HepG2 (cell line): ENCODE measurements at regions not wholly inside any gene's neighbourhood (a gene's known extent, or its start where the extent isn't known, plus 50 kb on each side); places are given as distances from the start of the nearest gene placed in this dataset.
A peak's percentile ranks its signal among the peaks of the same experiment; 100 is the strongest.

Experiments used
- ATAC-seq: fragments of 200-7000 bp; cut with Tn5 transposase; 3 replicates; pipeline ENCODE4 v1.9.1; 2020; ENCODE audit warnings: mild to moderate bottlenecking, moderate library complexity
- BruUV-seq: library from RNA; stranded (reverse); fragments of 400-500 nt; replicated peaks from 2 replicates; lab custom pipeline; 2021; lab: Mats Ljungman, UMichigan
- CTCF ChIA-PET: fragments of 300-600 bp; formaldehyde crosslinking; extraction: SDS; loops from one replicate; lab custom pipeline; 2021; ENCODE audit warnings: low total read pairs, inconsistent platforms, low intra/inter-chr PET ratio; lab: Yijun Ruan, JAX
- POLR2A ChIA-PET: fragments of 350-600 bp; sonication (Branson Sonifier 250); formaldehyde crosslinking; loops from one replicate; lab custom pipeline; 2020; ENCODE audit warnings: antibody characterized with exemption, inconsistent platforms; lab: Yijun Ruan, JAX
- DNase-seq: peaks from one replicate; pipeline ENCODE4 v3.0.0-alpha.2; 2015; ENCODE audit warnings: low spot score
- FAIRE-seq: peaks from 3 replicates; lab custom pipeline; 2011; peaks lifted over from hg19 to GRCh38; lab: Jason Lieb, UNC
- H2AFZ ChIP-seq: one replicate; pipeline ENCODE4 v1.6.1; 2011; ENCODE audit warnings: low read length, inconsistent platforms
- H3K27ac ChIP-seq: fragments of 300-600 bp; 3 replicates; pipeline ENCODE4 v1.8.0; 2011; ENCODE audit warnings: mixed run types, mild to moderate bottlenecking, mixed read lengths, low read length, inconsistent platforms; ENCODE audit not compliant: insufficient read depth; ENCODE audit errors: extremely low read length
- H3K27me3 ChIP-seq, 2 experiments: fragments of 200-600 bp in 1 of 2; 2 replicates in 1 of 2; 3 replicates in 1 of 2; pipeline versions ENCODE4 v1.6.0 to v1.8.0; 2011; ENCODE audit warnings: low read length in 2 of 2, mild to moderate bottlenecking in 2 of 2, moderate library complexity in 2 of 2, inconsistent platforms in 1 of 2; ENCODE audit not compliant: insufficient read depth in 2 of 2, control insufficient read depth in 1 of 2
- H3K36me3 ChIP-seq, 2 experiments: fragments of 200-600 bp in 1 of 2; replicated peaks in 1 of 2; 2 replicates in 1 of 2; 3 replicates in 1 of 2; pipeline versions ENCODE4 v1.5.1 to v1.8.0; 2011; ENCODE audit warnings: low read length in 2 of 2, inconsistent platforms in 1 of 2; ENCODE audit not compliant: insufficient read depth in 2 of 2, control insufficient read depth in 1 of 2
- H3K4me1 ChIP-seq: 2 replicates; pipeline ENCODE4 v1.5.1; 2012; ENCODE audit warnings: low read length, inconsistent platforms; ENCODE audit not compliant: insufficient read depth
- H3K4me2 ChIP-seq: 2 replicates; pipeline ENCODE4 v1.6.0; 2011; ENCODE audit warnings: low read depth, low read length, inconsistent platforms
- H3K4me3 ChIP-seq, 3 experiments: fragments of 200-600 bp in 1 of 3; sonication (generic), shearing (Covaris generic) in 1 of 3; replicated peaks in 1 of 3; 2 replicates each; pipeline ENCODE4 v1.5.1; 2011 to 2016; ENCODE audit warnings: low read length in 3 of 3, inconsistent platforms in 2 of 3, low read depth in 2 of 3, mild to moderate bottlenecking in 2 of 3, control low read depth in 1 of 3, mixed read lengths in 1 of 3; ENCODE audit not compliant: insufficient read depth in 1 of 3
- H3K79me2 ChIP-seq: one replicate; pipeline ENCODE4 v1.6.1; 2011; ENCODE audit warnings: low read length, inconsistent platforms; ENCODE audit not compliant: insufficient read depth
- H3K9ac ChIP-seq: 2 replicates; pipeline ENCODE4 v1.6.0; 2011; ENCODE audit warnings: mild to moderate bottlenecking, low read depth, low read length, inconsistent platforms; ENCODE audit not compliant: insufficient read depth
- H3K9me3 ChIP-seq: 2 replicates; pipeline ENCODE4 v1.5.1; 2012; ENCODE audit warnings: mild to moderate bottlenecking, low read length
- H4K20me1 ChIP-seq: 2 replicates; pipeline ENCODE4 v1.6.0; 2011; ENCODE audit warnings: inconsistent platforms, mild to moderate bottlenecking, low read length, moderate library complexity; ENCODE audit not compliant: insufficient read depth
- EZH2 ChIP-seq: conservative IDR thresholded peaks from 2 replicates; pipeline ENCODE4 v1.6.1; 2012; ENCODE audit warnings: mild to moderate bottlenecking, low read depth, low read length, moderate library complexity
- FOXP1 ChIP-seq, 2 experiments: fragments of 450-650 bp in 1 of 2; IDR thresholded peaks; 2 replicates each; pipeline ENCODE4 v1.6.1; 2017 to 2018; ENCODE audit warnings: antibody characterized with exemption in 1 of 2
- HOXA3 ChIP-seq: sonication (generic); formaldehyde crosslinking; IDR thresholded peaks from 2 replicates; pipeline ENCODE4 v1.5.0; 2020; ENCODE audit warnings: missing genetic modification reagents
- KDM5A ChIP-seq: fragments of 200-600 bp; sonication (generic); IDR thresholded peaks from 2 replicates; pipeline ENCODE4 v1.7.0; 2018; ENCODE audit warnings: antibody characterized with exemption, mild to moderate bottlenecking, low read length, borderline replicate concordance
- MATR3 ChIP-seq: sonication (generic); formaldehyde crosslinking; IDR thresholded peaks from 2 replicates; pipeline ENCODE4 v1.4.0; 2020; ENCODE audit warnings: missing genetic modification reagents
- SIX1 ChIP-seq: sonication (generic); formaldehyde crosslinking; IDR thresholded peaks from 2 replicates; pipeline ENCODE4 v1.4.0; 2020; ENCODE audit warnings: missing genetic modification reagents, borderline replicate concordance
- TBX2 ChIP-seq: sonication (generic); formaldehyde crosslinking; IDR thresholded peaks from 2 replicates; pipeline ENCODE4 v1.5.0; 2020; ENCODE audit warnings: missing genetic modification reagents, mild to moderate bottlenecking, borderline replicate concordance
- ZNF138 ChIP-seq: sonication (generic); formaldehyde crosslinking; IDR thresholded peaks from 2 replicates; pipeline ENCODE4 v1.5.0; 2020; ENCODE audit warnings: mild to moderate bottlenecking, low read depth, missing genetic modification reagents
- ZNF207 ChIP-seq: fragments of 450-650 bp; IDR thresholded peaks from 2 replicates; pipeline ENCODE4 v1.6.1; 2016; ENCODE audit warnings: antibody characterized with exemption, borderline replicate concordance
- ZNF224 ChIP-seq: sonication (generic); formaldehyde crosslinking; IDR thresholded peaks from 2 replicates; pipeline ENCODE4 v1.5.0; 2020; ENCODE audit warnings: mild to moderate bottlenecking, missing genetic modification reagents
- ZNF382 ChIP-seq: sonication (generic); formaldehyde crosslinking; IDR thresholded peaks from 2 replicates; pipeline ENCODE4 v1.5.0; 2020; ENCODE audit warnings: missing genetic modification reagents, mild to moderate bottlenecking, borderline replicate concordance
- ZNF749 ChIP-seq: sonication (generic); formaldehyde crosslinking; IDR thresholded peaks from 2 replicates; pipeline ENCODE4 v1.8.0; 2022; ENCODE audit warnings: mild to moderate bottlenecking, missing genetic modification reagents, moderate library complexity, borderline replicate concordance
- WGBS: methylation state at CpG from one replicate; pipeline ENCODE4 v1.1.6; 2017; ENCODE audit warnings: low lambda C conversion rate; 5-methylcytosine and 5-hydroxymethylcytosine counted together
- in situ Hi-C: cut with HindIII; loops from 2 replicates; pipeline ENCODE4 v1.10.0; 2017; ENCODE audit warnings: low pct_unique_long_range_greater_than_20kb; ENCODE audit not compliant: extremely low pct_ligation_motif_present
- intact Hi-C: fragments of 100-400 bp; cut with micrococcal nuclease; formaldehyde crosslinking; loops from one replicate; pipeline ENCODE4 v1.10.0; 2022; ENCODE audit not compliant: unreplicated experiment
- TF ChIP-seq, protein P1 (sequence below): sonication (generic); formaldehyde crosslinking; IDR thresholded peaks from 2 replicates; pipeline ENCODE4 v1.4.0; 2020; ENCODE audit warnings: missing genetic modification reagents

DNA sequence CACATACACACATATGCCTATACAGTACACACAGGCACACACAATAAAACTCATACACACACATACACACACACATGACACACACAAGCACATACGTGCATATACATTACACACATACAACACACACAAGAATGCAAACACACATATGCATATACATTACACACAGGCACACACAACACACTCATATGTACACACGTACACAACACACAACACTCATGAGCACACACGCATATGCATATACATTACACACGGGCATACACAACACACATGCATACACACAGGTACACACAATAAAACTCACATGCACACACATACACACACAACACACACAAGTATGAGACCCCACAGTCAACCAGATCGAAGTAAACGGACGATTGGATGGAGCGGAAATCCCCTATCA lies 238.2 kb downstream of the ERMARD start:
- no peak for ATAC-seq
- no peaks in the 10 kb centered on the region for H4K20me1 ChIP-seq
- in situ Hi-C loops = no loop called here
- no peak overlapping the region for H2AFZ ChIP-seq
- POLR2A ChIA-PET = no interaction called here
- TF ChIP-seq SIX1 (CRISPR knock-in tag) = no peak
- TF ChIP-seq ZNF382 (CRISPR knock-in tag) = no peak
- TF ChIP-seq ZNF207 = peak; percentile 89
- TF ChIP-seq EZH2 = no peak
- no peak for TF ChIP-seq HOXA3 (CRISPR knock-in tag)
- TF ChIP-seq FOXP1 (IDR thresholded peaks at IDR 0.05) = 0 out of 2 replicates have a peak, but pooled peaks have one; percentile 25
- no peak for TF ChIP-seq FOXP1 (CRISPR knock-in tag; IDR thresholded peaks at IDR 0.05)
- TF ChIP-seq, all 625 proteins: peak for 2
- no TSS peak for BruUV-seq
- WGBS = 41% methylated on average over 8 of the region's 8 CpGs
- Histone ChIP-seq H3K9me3 (no peaks in the 10 kb centered on the region), H3K4me1 (no peaks in the 10 kb centered on the region), H3K36me3 (no peaks in the 10 kb centered on the region), H3K27ac (no peak overlapping the region), H3K79me2 (no peaks in the 10 kb centered on the region), H3K27me3 (peaks cover 9 to 52% of the 10 kb centered on the region in 2 experiments; a peak in 4 of 5 replicates), H3K4me3 (no peak overlapping the region), H3K4me2 (no peak overlapping the region), H3K9ac (no peak overlapping the region)
- DNase-seq (no peak), FAIRE-seq (no peak)
- CTCF ChIA-PET = no interaction called here
- intact Hi-C loops = no loop called here

DNA sequence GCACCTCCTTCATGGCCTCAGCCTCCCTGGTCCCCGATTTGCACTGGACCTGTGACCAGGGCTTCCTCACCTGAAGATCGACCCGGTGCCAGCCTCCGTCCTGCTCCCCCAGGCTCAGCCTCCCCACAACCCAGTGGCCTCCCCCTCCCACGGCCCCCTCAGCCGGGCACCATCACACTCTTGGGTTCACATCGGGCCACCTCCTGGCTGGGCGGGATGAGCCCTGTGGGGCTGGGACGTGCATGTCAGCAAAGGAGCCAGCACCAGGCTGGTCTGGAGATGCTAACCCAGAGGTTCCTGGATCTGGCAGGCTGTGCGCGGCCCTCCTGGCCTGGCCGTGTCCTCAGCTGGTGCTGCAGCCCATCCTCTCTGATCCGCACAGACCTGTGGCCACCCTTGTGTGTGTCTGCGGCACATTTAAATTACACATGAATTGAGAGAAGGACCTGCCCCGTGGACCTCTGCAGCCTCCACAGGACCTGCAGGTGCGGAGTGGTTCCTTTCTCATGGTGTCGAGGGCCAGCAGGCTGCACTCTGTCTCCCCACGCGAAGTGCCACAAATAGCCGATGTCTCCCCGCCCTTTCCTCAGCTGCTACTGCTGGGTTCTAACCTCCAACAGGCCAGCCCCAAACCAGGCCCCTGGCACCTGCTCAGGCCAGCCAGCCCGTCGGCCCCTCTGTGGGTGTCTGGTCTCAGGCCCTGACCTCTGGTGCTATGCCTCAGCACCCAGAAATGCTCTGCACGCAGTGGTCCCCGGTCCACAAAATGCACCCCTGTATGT lies 237.5 kb downstream of the ERMARD start:
- H3K36me3 ChIP-seq = no peaks in the 10 kb centered on the region
- FAIRE-seq = no peak
- no peaks in the 10 kb centered on the region for H3K4me1 ChIP-seq
- in situ Hi-C loops (no loop called here), intact Hi-C loops (no loop called here)
- H3K79me2 ChIP-seq = no peaks in the 10 kb centered on the region
- ATAC-seq = no peak
- no peak overlapping the region for H2AFZ ChIP-seq
- no peak overlapping the region for H3K9ac ChIP-seq
- no TSS peak for BruUV-seq
- no peak for TF ChIP-seq TBX2 (CRISPR knock-in tag)
- TF ChIP-seq ZNF138 (CRISPR knock-in tag) = no peak
- TF ChIP-seq KDM5A = no peak
- TF ChIP-seq, protein P1, sequence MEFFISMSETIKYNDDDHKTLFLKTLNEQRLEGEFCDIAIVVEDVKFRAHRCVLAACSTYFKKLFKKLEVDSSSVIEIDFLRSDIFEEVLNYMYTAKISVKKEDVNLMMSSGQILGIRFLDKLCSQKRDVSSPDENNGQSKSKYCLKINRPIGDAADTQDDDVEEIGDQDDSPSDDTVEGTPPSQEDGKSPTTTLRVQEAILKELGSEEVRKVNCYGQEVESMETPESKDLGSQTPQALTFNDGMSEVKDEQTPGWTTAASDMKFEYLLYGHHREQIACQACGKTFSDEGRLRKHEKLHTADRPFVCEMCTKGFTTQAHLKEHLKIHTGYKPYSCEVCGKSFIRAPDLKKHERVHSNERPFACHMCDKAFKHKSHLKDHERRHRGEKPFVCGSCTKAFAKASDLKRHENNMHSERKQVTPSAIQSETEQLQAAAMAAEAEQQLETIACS (CRISPR knock-in tag) = no peak
- TF ChIP-seq ZNF224 (CRISPR knock-in tag) = no peak
- no peak for TF ChIP-seq ZNF749
- TF ChIP-seq MATR3 (CRISPR knock-in tag) = no peak
- POLR2A ChIA-PET = no interaction called here
- 55% methylated on average over 20 of the region's 25 CpGs for WGBS
- H3K27me3 ChIP-seq = peaks cover 9 to 57% of the 10 kb centered on the region in 2 experiments; a peak in 4 of 5 replicates
- no peak overlapping the region for H3K4me3 ChIP-seq
- no peak overlapping the region for H3K27ac ChIP-seq
- CTCF ChIA-PET = no interaction called here
- no peak overlapping the region for H3K4me2 ChIP-seq
- H3K9me3 ChIP-seq = no peaks in the 10 kb centered on the region
- H4K20me1 ChIP-seq = no peaks in the 10 kb centered on the region
- no peak for DNase-seq
